Activated naive CD4-positive, alpha-beta T cell treated with anti-CD3 and anti-CD28 coated beads, Interleukin-2, amount 10 ng/mL, durations not matched to agents 7 days and 5 days (primary cell): ENCODE measurements at regions not wholly inside any gene's neighbourhood (a gene's known extent, or its start where the extent isn't known, plus 50 kb on each side); places are given as distances from the start of the nearest gene placed in this dataset.
"Not testable (repeated sequence)": the region's sequence is repeated elsewhere in the genome, so short reads cannot be mapped to it uniquely, and the experiment has no call there.

Source experiments
- CTCF ChIA-PET: fragments of 350-600 bp; sonication (Branson Sonifier 250); formaldehyde crosslinking; loops from one replicate; lab custom pipeline; 2021; ENCODE audit warnings: antibody characterized with exemption; lab: Charles Lee
- DNase-seq: peaks from one replicate; pipeline ENCODE4 v3.0.0-alpha.2; 2020
- H3K27ac Mint-ChIP-seq: one replicate; pipeline ENCODE4 v1.8.0; 2021; ENCODE audit warnings: mild to moderate bottlenecking, moderate library complexity, mixed read lengths
- H3K27me3 Mint-ChIP-seq: one replicate; pipeline ENCODE4 v1.8.0; 2021; ENCODE audit warnings: mild to moderate bottlenecking, mixed read lengths
- H3K36me3 Mint-ChIP-seq: one replicate; pipeline ENCODE4 v1.8.0; 2021; ENCODE audit warnings: mixed read lengths
- H3K4me1 Mint-ChIP-seq: one replicate; pipeline ENCODE4 v1.8.0; 2021; ENCODE audit warnings: mixed read lengths
- H3K4me3 Mint-ChIP-seq: one replicate; pipeline ENCODE4 v1.8.0; 2021; ENCODE audit warnings: mild to moderate bottlenecking, moderate library complexity, mixed read lengths
- H3K9me3 Mint-ChIP-seq: one replicate; pipeline ENCODE4 v1.8.0; 2021; ENCODE audit warnings: mixed read lengths

GRCh38 chr1:181178241-181178879 is 89.9 kb downstream of the IER5 start:
- H3K9me3 Mint-ChIP-seq = peaks cover under 1% of the 10 kb centered on the region
- no peaks in the 10 kb centered on the region for H3K36me3 Mint-ChIP-seq
- peaks cover 50% of the 10 kb centered on the region for H3K27me3 Mint-ChIP-seq
- CTCF ChIA-PET = interaction anchor here (1.2 kb wide), 1 partner anchor 12 kb away, joined by 3 read pairs; no protein-coding TSS in a partner anchor
- H3K4me3 Mint-ChIP-seq = no peak overlapping the region
- H3K27ac Mint-ChIP-seq = no peak overlapping the region
- no peak for DNase-seq
- H3K4me1 Mint-ChIP-seq = peaks cover 12% of the 10 kb centered on the region

- no peak for DNase-seq
- no peaks in the 10 kb centered on the region for H3K9me3 Mint-ChIP-seq
- peaks cover 52% of the 10 kb centered on the region for H3K27me3 Mint-ChIP-seq
- CTCF ChIA-PET = interaction anchor here (0.6 to 1.2 kb wide), 3 partner anchors 11 to 128 kb away, joined by 3 read pairs; no protein-coding TSS in a partner anchor
- no peaks in the 10 kb centered on the region for H3K36me3 Mint-ChIP-seq
- no peak overlapping the region for H3K4me3 Mint-ChIP-seq
- H3K4me1 Mint-ChIP-seq = peaks cover 12% of the 10 kb centered on the region
- H3K27ac Mint-ChIP-seq = no peak overlapping the region
These were observed 90.9 kb downstream of the IER5 start for GRCh38 chr1:181179279-181179986.

DNA sequence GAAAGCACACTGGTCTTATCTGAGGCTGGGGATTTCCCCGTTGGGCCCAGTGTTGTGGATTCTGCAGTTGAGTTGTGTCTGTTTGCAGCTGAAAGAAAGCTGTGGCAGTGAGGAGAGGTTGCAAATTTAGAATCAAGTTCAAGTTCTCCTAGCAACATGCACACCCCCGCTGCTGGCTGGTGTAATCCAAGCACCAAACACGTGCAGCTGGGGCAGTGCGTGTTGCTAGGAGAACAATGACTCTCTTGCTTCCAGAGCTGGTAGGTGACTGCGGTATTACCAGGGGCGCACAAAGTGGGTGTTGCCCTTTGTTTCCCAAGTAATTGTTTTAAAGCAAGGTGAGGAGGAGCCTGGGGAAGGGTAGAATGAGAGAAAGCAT is 91.5 kb downstream of the IER5 start:
- H3K27ac Mint-ChIP-seq = no peak overlapping the region
- no peak overlapping the region for H3K4me3 Mint-ChIP-seq
- CTCF ChIA-PET = interaction anchor here (1.2 to 1.3 kb wide), 2 partner anchors 10 to 12 kb away, joined by 3 to 4 read pairs; no protein-coding TSS in a partner anchor
- H3K36me3 Mint-ChIP-seq = no peaks in the 10 kb centered on the region
- DNase-seq = peak; percentile 43
- H3K4me1 Mint-ChIP-seq = peaks cover 12% of the 10 kb centered on the region
- H3K9me3 Mint-ChIP-seq = no peaks in the 10 kb centered on the region
- peaks cover 58% of the 10 kb centered on the region for H3K27me3 Mint-ChIP-seq

DNA sequence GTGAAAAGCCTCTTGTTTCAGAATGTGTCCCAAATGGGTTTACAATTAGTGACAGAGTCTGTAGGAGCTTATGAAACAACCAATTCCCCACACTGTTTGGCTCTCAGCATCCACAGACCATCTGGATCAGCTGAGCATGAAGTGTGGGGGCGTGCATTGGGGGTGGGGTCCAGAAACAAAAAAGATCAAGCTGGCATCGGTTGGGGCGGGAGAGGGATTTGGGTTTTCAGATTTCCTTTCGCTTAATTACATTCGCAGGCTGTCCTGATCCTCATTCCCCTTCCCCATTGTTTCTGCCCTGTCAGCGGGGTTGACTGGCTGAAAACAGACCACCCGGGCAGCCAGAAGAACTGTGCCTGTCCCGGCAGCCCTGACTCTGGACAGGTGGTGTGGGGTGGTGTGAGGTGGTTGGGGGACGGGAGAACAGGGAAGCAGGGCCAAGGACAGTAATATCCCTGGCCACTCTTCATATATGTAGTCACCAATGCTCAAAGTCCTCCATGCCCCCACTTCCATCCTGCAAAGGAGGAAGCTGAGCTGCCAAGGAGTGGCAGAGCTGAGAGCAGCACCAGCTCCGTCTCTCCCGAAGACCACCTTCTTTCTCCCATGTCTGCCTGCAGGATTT is 92.0 kb downstream of the IER5 start:
- CTCF ChIA-PET = interaction anchor here (0.7 to 1.3 kb wide), 3 partner anchors 9 to 245 kb away, joined by 3 to 4 read pairs (median 4); no protein-coding TSS in a partner anchor
- H3K4me1 Mint-ChIP-seq = peaks cover 12% of the 10 kb centered on the region
- no peak overlapping the region for H3K4me3 Mint-ChIP-seq
- no peak for DNase-seq
- peaks cover 63% of the 10 kb centered on the region for H3K27me3 Mint-ChIP-seq
- H3K27ac Mint-ChIP-seq = no peak overlapping the region
- H3K9me3 Mint-ChIP-seq = no peaks in the 10 kb centered on the region
- no peaks in the 10 kb centered on the region for H3K36me3 Mint-ChIP-seq

DNA sequence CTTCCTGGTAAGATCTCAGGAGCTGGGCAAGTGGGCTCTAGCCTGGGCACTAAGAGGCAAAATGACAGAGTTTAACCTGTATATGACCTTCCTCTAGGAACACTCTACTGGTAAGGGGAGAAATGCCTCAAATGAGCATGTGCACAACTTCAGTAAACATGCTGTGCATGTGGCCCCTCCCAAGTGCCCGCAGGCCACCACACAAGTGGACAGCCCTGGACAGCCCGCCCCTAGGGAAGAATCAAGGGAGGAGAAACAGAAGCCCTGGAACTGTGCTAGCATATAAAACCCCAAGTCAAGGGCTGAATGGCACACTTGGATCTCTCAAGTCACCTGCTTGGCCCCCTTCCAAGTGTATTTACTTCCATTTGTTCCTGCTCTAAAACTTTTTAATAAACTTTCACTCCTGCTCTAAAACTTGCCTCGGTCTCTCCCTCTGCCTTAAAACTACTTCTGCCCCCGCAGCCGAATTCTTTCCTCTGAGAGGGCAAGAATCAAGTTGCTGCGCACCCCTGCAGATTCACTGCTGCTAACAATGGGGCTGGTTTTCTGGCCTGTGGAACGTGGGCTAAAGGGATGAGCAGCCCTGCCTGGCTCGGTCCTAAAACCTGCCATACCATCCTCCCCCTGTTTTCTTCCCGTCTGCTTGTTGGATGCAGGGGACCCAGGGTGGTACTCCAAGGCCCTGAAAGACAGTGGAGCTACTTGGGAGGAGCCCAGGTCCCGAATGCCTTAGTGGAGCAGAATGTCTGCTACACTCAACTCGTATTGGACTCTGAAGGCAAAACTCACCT is 93.5 kb downstream of the IER5 start:
- H3K4me1 Mint-ChIP-seq = peaks cover 12% of the 10 kb centered on the region
- no peaks in the 10 kb centered on the region for H3K9me3 Mint-ChIP-seq
- H3K27me3 Mint-ChIP-seq = peaks cover 69% of the 10 kb centered on the region
- H3K27ac Mint-ChIP-seq = no peak overlapping the region
- CTCF ChIA-PET = no interaction called here
- DNase-seq = no peak
- no peaks in the 10 kb centered on the region for H3K36me3 Mint-ChIP-seq
- H3K4me3 Mint-ChIP-seq = no peak overlapping the region

DNA sequence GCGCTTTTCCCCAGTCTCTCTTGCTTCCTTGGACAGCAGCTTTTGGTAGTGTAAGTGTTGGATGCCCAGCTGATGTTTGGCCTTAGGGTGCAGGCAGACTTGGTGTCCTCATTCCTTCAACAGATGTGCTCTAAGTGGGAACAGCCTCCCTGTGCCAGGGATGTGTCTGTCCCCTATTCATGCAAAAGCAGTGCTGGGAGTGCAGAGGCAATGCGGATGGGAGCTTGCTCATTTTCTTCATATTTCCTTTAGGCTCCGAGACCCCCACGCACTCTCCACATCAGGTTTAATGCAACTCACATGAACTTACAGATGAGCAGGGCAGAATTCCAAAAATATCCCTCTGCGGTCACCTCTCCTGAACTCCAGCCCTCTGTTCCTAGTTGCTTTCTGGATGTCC is 96.1 kb downstream of the IER5 start:
- peaks cover 8% of the 10 kb centered on the region for H3K4me1 Mint-ChIP-seq
- DNase-seq = no peak
- no peaks in the 10 kb centered on the region for H3K9me3 Mint-ChIP-seq
- H3K4me3 Mint-ChIP-seq = no peak overlapping the region
- H3K27ac Mint-ChIP-seq = no peak overlapping the region
- peaks cover 74% of the 10 kb centered on the region for H3K27me3 Mint-ChIP-seq
- H3K36me3 Mint-ChIP-seq = no peaks in the 10 kb centered on the region
- CTCF ChIA-PET = interaction anchor here (1.1 to 1.5 kb wide), 2 partner anchors 240 kb away, joined by 4 to 7 read pairs; no protein-coding TSS in a partner anchor

DNA sequence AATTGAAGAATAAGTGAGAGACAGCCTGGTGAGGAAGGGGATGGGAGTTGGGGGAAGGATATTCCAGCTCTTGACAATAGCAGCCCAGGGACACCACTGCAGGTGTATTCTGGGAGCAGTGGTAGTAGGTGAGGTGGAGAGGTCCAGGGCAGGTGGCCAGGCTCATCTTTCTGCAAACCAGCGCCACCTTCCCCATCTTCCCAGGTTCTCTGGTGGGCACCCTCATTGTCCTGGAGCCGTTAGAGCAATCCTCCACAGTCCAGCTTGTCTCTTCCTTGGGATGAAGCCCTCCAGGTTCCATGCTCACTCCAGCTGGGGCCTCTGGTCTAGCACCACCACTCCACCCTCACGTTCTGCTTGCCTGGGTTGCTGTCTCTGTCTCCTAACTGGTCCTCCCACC is 97.0 kb downstream of the IER5 start:
- Mint-ChIP-seq H3K4me3 (no peak overlapping the region), H3K36me3 (no peaks in the 10 kb centered on the region), H3K27ac (no peak overlapping the region), H3K4me1 (peaks cover 2% of the 10 kb centered on the region), H3K27me3 (peaks cover 71% of the 10 kb centered on the region), H3K9me3 (no peaks in the 10 kb centered on the region)
- no peak for DNase-seq
- CTCF ChIA-PET = interaction anchor here (1.1 to 1.5 kb wide), 2 partner anchors 210 to 239 kb away, joined by 3 to 7 read pairs; no protein-coding TSS in a partner anchor

- H3K9me3 Mint-ChIP-seq, H3K27ac Mint-ChIP-seq, H3K36me3 Mint-ChIP-seq, DNase-seq, H3K4me1 Mint-ChIP-seq, H3K4me3 Mint-ChIP-seq: not testable (repeated sequence)
- peaks cover 75% of the 10 kb centered on the region for H3K27me3 Mint-ChIP-seq
- CTCF ChIA-PET = interaction anchor here (1.5 to 9.2 kb wide), 2 partner anchors 239 to 240 kb away, joined by 7 to 107 read pairs; no protein-coding TSS in a partner anchor
These were observed 97.6 kb downstream of the IER5 start for GRCh38 chr1:181186133-181186532.

GRCh38 chr1:181187337-181188126 is 99.0 kb downstream of the IER5 start:
- Mint-ChIP-seq H3K27ac (no peak overlapping the region), H3K9me3 (no peaks in the 10 kb centered on the region), H3K36me3 (no peaks in the 10 kb centered on the region), H3K4me3 (no peak overlapping the region), H3K27me3 (peaks cover 73% of the 10 kb centered on the region), H3K4me1 (peaks cover 2% of the 10 kb centered on the region)
- DNase-seq = no peak
- CTCF ChIA-PET = interaction anchor here (0.8 to 9.2 kb wide), 6 partner anchors 15 to 241 kb away, joined by 3 to 107 read pairs (median 4); no protein-coding TSS in a partner anchor

GRCh38 chr1:181189245-181189644 is 100.7 kb downstream of the IER5 start:
- no peak overlapping the region for H3K4me3 Mint-ChIP-seq
- CTCF ChIA-PET = interaction anchor here (1.1 to 9.2 kb wide), 10 partner anchors 9 to 316 kb away, joined by 3 to 107 read pairs (median 5); no protein-coding TSS in a partner anchor

GRCh38 chr1:181189691-181190363 is 101.3 kb downstream of the IER5 start:
- Mint-ChIP-seq H3K27me3 (peaks cover 61% of the 10 kb centered on the region), H3K9me3 (no peaks in the 10 kb centered on the region), H3K27ac (no peak overlapping the region), H3K4me3 (no peak overlapping the region), H3K4me1 (peaks cover 2% of the 10 kb centered on the region), H3K36me3 (no peaks in the 10 kb centered on the region)
- CTCF ChIA-PET = interaction anchor here (0.7 to 9.2 kb wide), 21 partner anchors 9 to 315 kb away, joined by 3 to 107 read pairs (median 3); no protein-coding TSS in a partner anchor
- peak; percentile 76 for DNase-seq

More at GRCh38 chr1:181189245-181189644, 100.7 kb downstream of the IER5 start:
- DNase-seq = no peak
- H3K27me3 Mint-ChIP-seq = peaks cover 64% of the 10 kb centered on the region
- no peaks in the 10 kb centered on the region for H3K36me3 Mint-ChIP-seq
- no peak overlapping the region for H3K27ac Mint-ChIP-seq
- peaks cover 2% of the 10 kb centered on the region for H3K4me1 Mint-ChIP-seq
- no peaks in the 10 kb centered on the region for H3K9me3 Mint-ChIP-seq

DNA sequence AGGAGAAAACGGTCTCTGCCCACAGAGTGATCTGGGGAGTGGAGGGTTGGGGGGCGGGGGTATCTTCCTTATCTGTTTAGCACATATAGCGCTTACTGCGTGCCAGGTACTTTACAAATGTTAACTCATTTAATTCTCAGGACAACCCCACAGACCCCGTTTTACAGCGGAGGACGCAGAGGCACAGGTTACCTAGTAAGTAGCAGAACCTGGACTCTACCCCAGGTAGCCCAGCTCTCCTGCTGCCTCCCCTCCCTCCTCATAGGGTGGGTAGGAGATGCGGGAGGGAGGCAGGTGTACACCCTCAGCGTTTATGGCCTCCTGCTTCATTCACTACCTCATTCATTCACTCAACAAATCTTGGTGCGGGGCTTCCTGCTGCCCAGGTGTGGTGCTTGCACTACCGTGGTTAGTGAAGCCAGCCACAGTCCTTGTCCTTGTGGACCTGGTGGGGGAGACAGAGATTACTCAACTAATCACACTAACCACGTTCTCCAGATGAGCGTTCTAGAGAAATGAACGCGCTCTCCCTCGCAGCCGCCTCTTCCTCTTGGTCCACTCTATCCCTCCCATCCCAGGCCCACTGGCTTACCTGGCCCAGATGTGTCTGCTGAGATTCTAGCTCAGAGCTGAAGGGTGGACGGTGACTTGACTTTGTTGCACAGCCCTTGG is 102.0 kb downstream of the IER5 start:
- DNase-seq = no peak
- Mint-ChIP-seq H3K27ac (no peak overlapping the region), H3K4me3 (no peak overlapping the region), H3K9me3 (no peaks in the 10 kb centered on the region), H3K27me3 (peaks cover 56% of the 10 kb centered on the region), H3K36me3 (no peaks in the 10 kb centered on the region), H3K4me1 (peaks cover 2% of the 10 kb centered on the region)
- CTCF ChIA-PET = interaction anchor here (0.7 to 9.2 kb wide), 21 partner anchors 10 to 314 kb away, joined by 3 to 107 read pairs (median 3); no protein-coding TSS in a partner anchor
